ENCODE measurements at regions not wholly inside any gene's neighbourhood (a gene's known extent, or its start where the extent isn't known, plus 50 kb on each side); places are given as distances from the start of the nearest gene placed in this dataset.

DNA sequence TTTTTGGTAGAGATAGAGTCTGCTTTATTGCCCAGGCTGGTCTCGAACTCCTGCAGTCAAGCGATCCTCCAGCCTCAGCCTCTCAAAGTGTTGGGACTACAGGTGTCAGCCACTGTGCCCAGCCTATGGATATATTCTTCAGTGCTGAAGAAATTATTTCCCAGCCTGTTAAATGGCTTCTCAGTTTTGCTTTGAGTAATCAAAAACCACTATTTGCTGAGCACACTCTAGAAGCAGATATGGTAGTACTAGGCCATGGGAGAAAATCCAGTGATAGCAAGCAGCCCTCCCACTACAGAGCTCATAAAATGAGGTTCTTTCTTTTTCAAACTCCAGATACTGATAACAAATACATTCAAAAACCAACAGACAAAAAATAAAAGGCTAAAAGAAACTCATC, 80.6 kb upstream of the CLDN10 start:
- TF ChIP-seq, protein P1, sequence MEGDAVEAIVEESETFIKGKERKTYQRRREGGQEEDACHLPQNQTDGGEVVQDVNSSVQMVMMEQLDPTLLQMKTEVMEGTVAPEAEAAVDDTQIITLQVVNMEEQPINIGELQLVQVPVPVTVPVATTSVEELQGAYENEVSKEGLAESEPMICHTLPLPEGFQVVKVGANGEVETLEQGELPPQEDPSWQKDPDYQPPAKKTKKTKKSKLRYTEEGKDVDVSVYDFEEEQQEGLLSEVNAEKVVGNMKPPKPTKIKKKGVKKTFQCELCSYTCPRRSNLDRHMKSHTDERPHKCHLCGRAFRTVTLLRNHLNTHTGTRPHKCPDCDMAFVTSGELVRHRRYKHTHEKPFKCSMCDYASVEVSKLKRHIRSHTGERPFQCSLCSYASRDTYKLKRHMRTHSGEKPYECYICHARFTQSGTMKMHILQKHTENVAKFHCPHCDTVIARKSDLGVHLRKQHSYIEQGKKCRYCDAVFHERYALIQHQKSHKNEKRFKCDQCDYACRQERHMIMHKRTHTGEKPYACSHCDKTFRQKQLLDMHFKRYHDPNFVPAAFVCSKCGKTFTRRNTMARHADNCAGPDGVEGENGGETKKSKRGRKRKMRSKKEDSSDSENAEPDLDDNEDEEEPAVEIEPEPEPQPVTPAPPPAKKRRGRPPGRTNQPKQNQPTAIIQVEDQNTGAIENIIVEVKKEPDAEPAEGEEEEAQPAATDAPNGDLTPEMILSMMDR (IDR thresholded peaks at IDR 0.05), result no peak
- Histone ChIP-seq H3K4me3 (no peak overlapping the region), H3K27ac (no peak overlapping the region), H3K27me3 (no peaks in the 10 kb centered on the region), H3K4me1 (no peaks in the 10 kb centered on the region), H3K9me3 (no peaks in the 10 kb centered on the region), H3K36me3 (no peaks in the 10 kb centered on the region)
- DNase-seq (ENCODE audit: low spot score), result no peak

DNA sequence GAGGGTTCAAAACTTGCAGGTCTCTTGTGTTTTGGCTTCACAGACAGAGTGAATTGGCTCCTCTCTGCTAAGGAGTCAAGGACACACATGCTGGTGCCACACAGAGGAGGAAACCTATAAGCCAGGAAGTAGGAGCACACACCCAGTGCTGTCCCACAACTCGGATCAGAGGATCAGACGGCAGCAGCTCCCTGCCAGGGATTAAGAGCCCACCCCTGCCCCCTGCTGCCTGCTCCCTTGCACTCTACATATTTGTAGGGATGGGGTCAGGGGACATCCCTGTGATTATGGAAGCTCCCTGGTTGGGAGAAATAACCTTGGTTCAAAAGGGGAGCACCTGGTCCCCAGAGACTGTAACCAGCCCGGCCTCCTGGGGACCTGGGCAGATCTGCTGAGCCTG, 77.5 kb upstream of the CLDN10 start:
- no peak overlapping the region for H3K4me3 ChIP-seq
- H3K4me1 ChIP-seq, result no peaks in the 10 kb centered on the region
- TF ChIP-seq, protein P1 (IDR thresholded peaks at IDR 0.05), result no peak
- H3K27ac ChIP-seq, result no peak overlapping the region
- no peak for DNase-seq (ENCODE audit: low spot score)
- no peaks in the 10 kb centered on the region for H3K9me3 ChIP-seq
- no peaks in the 10 kb centered on the region for H3K36me3 ChIP-seq
- H3K27me3 ChIP-seq, result no peaks in the 10 kb centered on the region

DNA sequence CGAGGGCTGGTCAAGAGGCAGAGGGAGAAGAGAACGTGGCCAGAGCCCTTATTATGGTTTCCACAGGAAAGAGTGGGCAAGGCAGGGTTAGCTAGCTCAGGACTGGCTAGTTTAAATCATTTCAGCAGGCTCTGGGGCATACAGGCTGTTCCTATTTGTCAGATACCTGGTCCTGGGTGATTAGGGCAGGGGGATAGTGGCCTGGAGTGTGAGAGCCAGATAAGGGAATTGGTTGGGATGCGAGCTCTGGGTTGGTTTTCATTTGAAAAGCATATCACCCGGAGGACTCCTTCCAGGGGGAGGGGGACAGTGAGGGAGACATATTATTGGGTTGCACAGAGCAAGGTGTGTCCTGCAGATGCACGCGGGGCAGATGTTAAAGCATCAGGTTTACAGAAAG, 75.3 kb upstream of the CLDN10 start:
- H3K36me3 ChIP-seq, result no peaks in the 10 kb centered on the region
- H3K4me3 ChIP-seq, result no peak overlapping the region
- no peak overlapping the region for H3K27ac ChIP-seq
- H3K27me3 ChIP-seq, result no peaks in the 10 kb centered on the region
- TF ChIP-seq, protein P1 (IDR thresholded peaks at IDR 0.05), result no peak
- no peak for DNase-seq (ENCODE audit: low spot score)
- no peaks in the 10 kb centered on the region for H3K4me1 ChIP-seq
- no peaks in the 10 kb centered on the region for H3K9me3 ChIP-seq

DNA sequence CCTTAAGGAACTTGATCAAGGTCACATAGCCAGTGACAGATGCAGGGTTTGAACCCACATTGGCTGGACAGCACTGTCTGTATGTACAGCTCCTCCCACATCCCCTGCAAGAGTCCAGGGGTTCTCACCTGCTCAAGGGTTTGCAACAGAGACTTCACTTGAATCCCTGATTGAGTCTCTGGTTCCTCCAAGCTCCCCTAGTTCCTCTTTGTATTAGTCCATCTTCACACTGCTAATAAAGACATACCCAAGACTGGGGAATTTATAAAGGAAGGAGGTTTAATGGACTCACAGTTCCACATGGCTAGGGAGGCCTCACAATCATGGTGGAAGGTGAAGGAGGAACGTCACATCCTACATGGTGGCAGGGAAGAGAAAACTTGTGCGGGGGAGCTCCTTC, 72.8 kb upstream of the CLDN10 start:
- TF ChIP-seq, protein P1 (IDR thresholded peaks at IDR 0.05), result no peak
- no peaks in the 10 kb centered on the region for H3K9me3 ChIP-seq
- DNase-seq (ENCODE audit: low spot score), result no peak
- no peaks in the 10 kb centered on the region for H3K4me1 ChIP-seq
- no peaks in the 10 kb centered on the region for H3K27me3 ChIP-seq
- H3K27ac ChIP-seq, result no peak overlapping the region
- no peaks in the 10 kb centered on the region for H3K36me3 ChIP-seq
- H3K4me3 ChIP-seq, result no peak overlapping the region

DNA sequence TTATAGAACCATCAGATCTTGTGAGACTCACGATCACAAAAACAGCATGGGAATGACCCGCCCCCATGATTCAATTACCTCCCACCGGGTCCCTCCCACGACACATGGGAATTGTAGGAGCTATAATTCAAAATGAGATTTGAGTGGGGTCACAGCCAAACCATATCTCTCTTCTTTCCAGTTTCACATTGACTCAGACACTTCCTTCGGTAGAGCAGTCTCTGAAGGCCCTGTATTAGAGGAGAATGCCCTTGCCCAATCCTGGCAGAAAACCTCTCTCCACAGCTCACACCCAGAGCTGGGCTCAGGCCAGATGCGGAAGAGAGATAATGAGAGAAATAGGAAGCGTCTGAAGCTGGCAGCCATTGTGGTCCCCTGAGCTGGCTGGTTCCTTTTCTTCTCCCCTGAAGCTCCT, 72.4 kb upstream of the CLDN10 start:
- Histone ChIP-seq H3K4me3 (no peak overlapping the region), H3K9me3 (no peaks in the 10 kb centered on the region), H3K4me1 (no peaks in the 10 kb centered on the region), H3K27me3 (no peaks in the 10 kb centered on the region), H3K36me3 (no peaks in the 10 kb centered on the region), H3K27ac (no peak overlapping the region)
- TF ChIP-seq, protein P1 (IDR thresholded peaks at IDR 0.05), result no peak
- no peak for DNase-seq (ENCODE audit: low spot score)

All from right atrium auricular region (tissue), 2 donors.